AG04450 (cell line): ENCODE measurements at regions not wholly inside any gene's neighbourhood (a gene's known extent, or its start where the extent isn't known, plus 50 kb on each side); places are given as distances from the start of the nearest gene placed in this dataset.

Experiments used
- CTCF ChIA-PET: fragments of 300-600, 350-600 bp; formaldehyde crosslinking; extraction: SDS; loops from one replicate; lab custom pipeline; 2022; ENCODE audit warnings: antibody characterized with exemption, inconsistent platforms; lab: Charles Lee
- POLR2A ChIA-PET: fragments of 350-600 bp; formaldehyde crosslinking; extraction: SDS; loops from one replicate; lab custom pipeline; 2021; ENCODE audit warnings: antibody characterized with exemption, inconsistent platforms; lab: Yijun Ruan, JAX
- DNase-seq: peaks from one replicate; pipeline ENCODE4 v3.0.0-alpha.2; 2011; ENCODE audit warnings: low read depth, low spot score
- H3K27ac ChIP-seq: one replicate; pipeline ENCODE4 v1.5.1; 2012; ENCODE audit warnings: low read depth, low read length, control low read depth
- H3K27me3 ChIP-seq: one replicate; pipeline ENCODE4 v1.6.0; 2012; ENCODE audit warnings: low read length; ENCODE audit not compliant: control insufficient read depth, insufficient read depth
- H3K4me3 ChIP-seq: 2 replicates; pipeline ENCODE4 v1.5.1; 2011; ENCODE audit warnings: mild to moderate bottlenecking, low read depth, low read length, control low read depth
- H3K9me3 ChIP-seq: 2 replicates; pipeline ENCODE4 v1.5.1; 2012; ENCODE audit warnings: low read length; ENCODE audit not compliant: control insufficient read depth, insufficient read depth
- TF ChIP-seq, protein P1 (sequence below): IDR thresholded peaks from 2 replicates; pipeline ENCODE4 v1.5.1; 2011; ENCODE audit warnings: low read depth, low read length, control low read depth, inconsistent platforms

DNA sequence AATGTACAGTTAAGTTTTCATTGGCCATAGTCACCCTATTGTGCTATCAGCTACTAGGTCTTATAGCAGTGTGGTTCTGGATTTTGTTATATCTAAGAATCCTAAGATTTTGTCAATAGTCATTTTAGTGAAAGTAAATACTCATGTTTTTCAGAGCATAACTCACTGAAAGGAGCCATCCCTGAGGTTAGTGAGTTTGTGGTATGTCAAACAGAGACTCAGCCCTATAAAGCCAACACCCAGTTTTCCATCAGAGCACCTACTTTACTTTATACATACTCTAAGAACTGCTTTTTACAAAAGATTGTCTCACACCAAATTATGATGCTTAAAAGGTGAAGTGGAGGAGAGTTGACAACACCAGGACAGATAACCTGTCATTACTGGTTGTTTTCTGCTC, 686.3 kb upstream of the LRFN5 start:
- DNase-seq: no peak
- H3K27me3 ChIP-seq: no peaks in the 10 kb centered on the region
- POLR2A ChIA-PET: no interaction called here
- TF ChIP-seq, protein P1, sequence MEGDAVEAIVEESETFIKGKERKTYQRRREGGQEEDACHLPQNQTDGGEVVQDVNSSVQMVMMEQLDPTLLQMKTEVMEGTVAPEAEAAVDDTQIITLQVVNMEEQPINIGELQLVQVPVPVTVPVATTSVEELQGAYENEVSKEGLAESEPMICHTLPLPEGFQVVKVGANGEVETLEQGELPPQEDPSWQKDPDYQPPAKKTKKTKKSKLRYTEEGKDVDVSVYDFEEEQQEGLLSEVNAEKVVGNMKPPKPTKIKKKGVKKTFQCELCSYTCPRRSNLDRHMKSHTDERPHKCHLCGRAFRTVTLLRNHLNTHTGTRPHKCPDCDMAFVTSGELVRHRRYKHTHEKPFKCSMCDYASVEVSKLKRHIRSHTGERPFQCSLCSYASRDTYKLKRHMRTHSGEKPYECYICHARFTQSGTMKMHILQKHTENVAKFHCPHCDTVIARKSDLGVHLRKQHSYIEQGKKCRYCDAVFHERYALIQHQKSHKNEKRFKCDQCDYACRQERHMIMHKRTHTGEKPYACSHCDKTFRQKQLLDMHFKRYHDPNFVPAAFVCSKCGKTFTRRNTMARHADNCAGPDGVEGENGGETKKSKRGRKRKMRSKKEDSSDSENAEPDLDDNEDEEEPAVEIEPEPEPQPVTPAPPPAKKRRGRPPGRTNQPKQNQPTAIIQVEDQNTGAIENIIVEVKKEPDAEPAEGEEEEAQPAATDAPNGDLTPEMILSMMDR: no peak
- CTCF ChIA-PET: no interaction called here
- peaks cover 12% of the 10 kb centered on the region for H3K9me3 ChIP-seq
- H3K27ac ChIP-seq: no peak overlapping the region
- no peak overlapping the region for H3K4me3 ChIP-seq

DNA sequence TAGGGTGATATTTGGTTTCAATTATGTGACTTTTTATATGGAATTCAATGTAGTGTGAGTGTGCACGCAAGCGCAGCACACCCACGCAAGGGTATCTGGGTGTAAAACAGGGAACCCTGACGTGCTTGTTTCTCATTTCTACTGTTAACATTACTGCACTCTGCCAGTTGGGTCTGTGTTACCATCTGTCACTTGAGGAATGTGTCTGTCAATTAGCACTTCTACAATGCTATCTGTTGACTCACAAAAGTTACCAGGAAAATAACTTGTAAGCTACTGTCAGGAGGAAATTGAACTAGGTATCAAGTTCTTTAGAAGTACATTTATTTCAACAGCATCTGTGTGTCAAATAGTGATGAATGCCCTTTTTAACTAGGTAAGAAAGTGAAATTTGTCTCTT, 695.5 kb upstream of the LRFN5 start:
- Histone ChIP-seq H3K9me3 (peaks cover 2% of the 10 kb centered on the region; the same call in 1 of the 2 replicates), H3K4me3 (no peak overlapping the region), H3K27me3 (no peaks in the 10 kb centered on the region), H3K27ac (no peak overlapping the region)
- no peak for DNase-seq
- TF ChIP-seq, protein P1: no peak
- ChIA-PET POLR2A (no interaction called here), CTCF (no interaction called here)

GRCh38 chr14:40909906-40910305, 696.8 kb upstream of the LRFN5 start:
- Histone ChIP-seq H3K9me3 (peaks cover 2% of the 10 kb centered on the region; the same call in 1 of the 2 replicates), H3K4me3 (no peak overlapping the region), H3K27me3 (no peaks in the 10 kb centered on the region), H3K27ac (no peak overlapping the region)
- DNase-seq: no peak
- ChIA-PET CTCF (no interaction called here), POLR2A (no interaction called here)
- TF ChIP-seq, protein P1: no peak

GRCh38 chr14:40903709-40904108, 703.0 kb upstream of the LRFN5 start:
- ChIA-PET POLR2A (no interaction called here), CTCF (no interaction called here)
- Histone ChIP-seq H3K4me3 (no peak overlapping the region), H3K27me3 (no peaks in the 10 kb centered on the region), H3K9me3 (peaks cover 11% of the 10 kb centered on the region; the same call in 1 of the 2 replicates), H3K27ac (no peak overlapping the region)
- TF ChIP-seq, protein P1: no peak
- no peak for DNase-seq

GRCh38 chr14:40899435-40899834, 707.2 kb upstream of the LRFN5 start:
- no peaks in the 10 kb centered on the region for H3K27me3 ChIP-seq
- no peak overlapping the region for H3K27ac ChIP-seq
- POLR2A ChIA-PET: no interaction called here
- CTCF ChIA-PET: no interaction called here
- TF ChIP-seq, protein P1: no peak
- no peak for DNase-seq
- H3K9me3 ChIP-seq: peaks cover 11% of the 10 kb centered on the region; the same call in 1 of the 2 replicates
- no peak overlapping the region for H3K4me3 ChIP-seq
